ENCODE measurements at regions not wholly inside any gene's neighbourhood (a gene's known extent, or its start where the extent isn't known, plus 50 kb on each side); places are given as distances from the start of the nearest gene placed in this dataset.
"Not testable (repeated sequence)": the region's sequence is repeated elsewhere in the genome, so short reads cannot be mapped to it uniquely, and the experiment has no call there.

- DNase-seq (ENCODE audit: low read depth in 4 of 4, low spot score in 1 of 4) = no peak
These were observed 134.8 kb upstream of the GDF10 start for GRCh38 chr10:47165168-47165710.

- DNase-seq (ENCODE audit: low read depth in 4 of 4, low spot score in 1 of 4) = peak in 1 of 4 experiments; percentile 20
These were observed 134.1 kb upstream of the GDF10 start for GRCh38 chr10:47165711-47166404.

GRCh38 chr10:47166405-47166777 lies 133.6 kb upstream of the GDF10 start:
- DNase-seq (ENCODE audit: low read depth in 4 of 4, low spot score in 1 of 4) = no peak

- DNase-seq (ENCODE audit: low read depth in 4 of 4, low spot score in 1 of 4) = not testable (repeated sequence)
These were observed 133.0 kb upstream of the GDF10 start for GRCh38 chr10:47166808-47167581.

GRCh38 chr10:47167591-47167990 lies 132.4 kb upstream of the GDF10 start:
- no peak for DNase-seq (ENCODE audit: low read depth in 4 of 4, low spot score in 1 of 4)

GRCh38 chr10:47169581-47169980 lies 130.4 kb upstream of the GDF10 start:
- DNase-seq (ENCODE audit: low read depth in 4 of 4, low spot score in 1 of 4) = no peak

GRCh38 chr10:47173929-47174442 lies 126.0 kb upstream of the GDF10 start:
- no peak for DNase-seq (ENCODE audit: low read depth in 4 of 4, low spot score in 1 of 4)

- no peak for DNase-seq (ENCODE audit: low read depth in 4 of 4, low spot score in 1 of 4)
These were observed 124.5 kb upstream of the GDF10 start for GRCh38 chr10:47175181-47176123.

- DNase-seq (ENCODE audit: low read depth in 4 of 4, low spot score in 1 of 4) = no peak
These were observed 123.6 kb upstream of the GDF10 start for GRCh38 chr10:47176206-47176902.

- no peak for DNase-seq (ENCODE audit: low read depth in 4 of 4, low spot score in 1 of 4)
These were observed 122.8 kb upstream of the GDF10 start for GRCh38 chr10:47176903-47177868.

- no peak for DNase-seq (ENCODE audit: low read depth in 4 of 4, low spot score in 1 of 4)
These were observed 121.3 kb upstream of the GDF10 start for GRCh38 chr10:47178537-47179290.

- DNase-seq (ENCODE audit: low read depth in 4 of 4, low spot score in 1 of 4) = no peak
These were observed 120.7 kb upstream of the GDF10 start for GRCh38 chr10:47179291-47179647.

- DNase-seq (ENCODE audit: low read depth in 4 of 4, low spot score in 1 of 4) = no peak
These were observed 118.7 kb upstream of the GDF10 start for GRCh38 chr10:47181052-47181849.

- no peak for DNase-seq (ENCODE audit: low read depth in 4 of 4, low spot score in 1 of 4)
These were observed 116.9 kb upstream of the GDF10 start for GRCh38 chr10:47182934-47183703.

GRCh38 chr10:47183704-47184041 lies 116.3 kb upstream of the GDF10 start:
- no peak for DNase-seq (ENCODE audit: low read depth in 4 of 4, low spot score in 1 of 4)

- no peak for DNase-seq (ENCODE audit: low read depth in 4 of 4, low spot score in 1 of 4)
These were observed 115.7 kb upstream of the GDF10 start for GRCh38 chr10:47184273-47184672.

GRCh38 chr10:47184724-47185330 lies 115.2 kb upstream of the GDF10 start:
- DNase-seq (ENCODE audit: low read depth in 4 of 4, low spot score in 1 of 4) = no peak

Data from stimulated activated CD4-positive, alpha-beta T cell treated with anti-CD3 and anti-CD28 coated beads, Interleukin-1b, Interleukin-23, amount 100 ng/mL, for 24 hours (primary cell).